ENCODE measurements at regions not wholly inside any gene's neighbourhood (a gene's known extent, or its start where the extent isn't known, plus 50 kb on each side); places are given as distances from the start of the nearest gene placed in this dataset.

DNA sequence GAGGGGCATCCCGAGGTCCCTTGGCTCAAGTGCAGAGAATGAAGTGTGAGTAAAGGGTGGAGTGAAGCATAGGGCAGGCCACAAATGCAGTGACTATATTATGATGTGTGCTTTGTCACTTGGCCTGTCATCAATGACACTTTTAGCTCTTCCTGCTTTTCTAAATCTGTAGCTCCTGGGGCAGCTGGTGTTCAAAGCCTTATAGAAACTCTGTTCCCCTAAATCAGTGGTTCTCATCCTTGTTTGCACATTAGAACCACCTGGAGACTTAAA, 135.6 kb upstream of the LGALSL start:
- Histone ChIP-seq H3K27ac (no peak overlapping the region), H3K27me3 (no peaks in the 10 kb centered on the region), H3K4me3 (no peak overlapping the region), H3K4me1 (ENCODE audit: insufficient read depth) (no peaks in the 10 kb centered on the region), H3K9me3 (no peaks in the 10 kb centered on the region), H3K36me3 (no peaks in the 10 kb centered on the region)
- TF ChIP-seq, protein P1, sequence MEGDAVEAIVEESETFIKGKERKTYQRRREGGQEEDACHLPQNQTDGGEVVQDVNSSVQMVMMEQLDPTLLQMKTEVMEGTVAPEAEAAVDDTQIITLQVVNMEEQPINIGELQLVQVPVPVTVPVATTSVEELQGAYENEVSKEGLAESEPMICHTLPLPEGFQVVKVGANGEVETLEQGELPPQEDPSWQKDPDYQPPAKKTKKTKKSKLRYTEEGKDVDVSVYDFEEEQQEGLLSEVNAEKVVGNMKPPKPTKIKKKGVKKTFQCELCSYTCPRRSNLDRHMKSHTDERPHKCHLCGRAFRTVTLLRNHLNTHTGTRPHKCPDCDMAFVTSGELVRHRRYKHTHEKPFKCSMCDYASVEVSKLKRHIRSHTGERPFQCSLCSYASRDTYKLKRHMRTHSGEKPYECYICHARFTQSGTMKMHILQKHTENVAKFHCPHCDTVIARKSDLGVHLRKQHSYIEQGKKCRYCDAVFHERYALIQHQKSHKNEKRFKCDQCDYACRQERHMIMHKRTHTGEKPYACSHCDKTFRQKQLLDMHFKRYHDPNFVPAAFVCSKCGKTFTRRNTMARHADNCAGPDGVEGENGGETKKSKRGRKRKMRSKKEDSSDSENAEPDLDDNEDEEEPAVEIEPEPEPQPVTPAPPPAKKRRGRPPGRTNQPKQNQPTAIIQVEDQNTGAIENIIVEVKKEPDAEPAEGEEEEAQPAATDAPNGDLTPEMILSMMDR (IDR thresholded peaks at IDR 0.05) = no peak
- TF ChIP-seq POLR2A (IDR thresholded peaks at IDR 0.05) (no peak), EP300 (IDR thresholded peaks at IDR 0.05) (no peak)
- DNase-seq = no peak
- WGBS, 3 donors = 58 to 74% (median 69%) methylated on average over 1 of the region's 1 CpG
- intact Hi-C loops (cut with DNase I) = loop anchor here in 1 of 4 donors (10.0 kb wide), 1 partner anchor 264 kb away; no protein-coding TSS in a partner anchor

DNA sequence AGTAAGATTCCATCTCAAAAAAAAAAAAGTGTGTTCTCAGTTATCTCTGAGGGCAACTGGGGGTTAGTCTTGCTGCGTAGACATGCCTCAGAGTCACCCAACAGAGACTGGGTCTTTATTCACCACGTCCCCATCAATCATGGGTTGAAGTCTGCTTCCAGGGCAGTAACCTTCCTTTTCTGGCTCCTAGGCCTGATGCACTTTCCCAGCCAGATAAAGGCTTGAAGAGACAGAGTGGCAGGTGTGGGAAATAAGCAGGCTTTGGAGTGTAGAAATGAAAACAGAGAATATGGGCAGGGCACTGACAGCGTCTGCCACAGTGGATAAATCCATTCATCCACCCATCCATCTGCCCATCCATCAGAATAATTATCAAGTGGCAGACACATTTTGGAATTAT, 134.1 kb upstream of the LGALSL start:
- WGBS, 3 donors = 90 to 94% (median 91%) methylated on average over 3 of the region's 3 CpGs
- Histone ChIP-seq H3K36me3 (no peaks in the 10 kb centered on the region), H3K27me3 (no peaks in the 10 kb centered on the region), H3K27ac (no peak overlapping the region), H3K9me3 (no peaks in the 10 kb centered on the region), H3K4me1 (ENCODE audit: insufficient read depth) (no peaks in the 10 kb centered on the region), H3K4me3 (no peak overlapping the region)
- intact Hi-C loops (cut with DNase I) = loop anchor here in 2 of 4 donors (10.0 kb wide), 2 partner anchors 265 to 275 kb away; no protein-coding TSS in a partner anchor
- DNase-seq = no peak
- TF ChIP-seq POLR2A (IDR thresholded peaks at IDR 0.05) (no peak), EP300 (IDR thresholded peaks at IDR 0.05) (no peak)
- TF ChIP-seq, protein P1 (IDR thresholded peaks at IDR 0.05) = no peak

DNA sequence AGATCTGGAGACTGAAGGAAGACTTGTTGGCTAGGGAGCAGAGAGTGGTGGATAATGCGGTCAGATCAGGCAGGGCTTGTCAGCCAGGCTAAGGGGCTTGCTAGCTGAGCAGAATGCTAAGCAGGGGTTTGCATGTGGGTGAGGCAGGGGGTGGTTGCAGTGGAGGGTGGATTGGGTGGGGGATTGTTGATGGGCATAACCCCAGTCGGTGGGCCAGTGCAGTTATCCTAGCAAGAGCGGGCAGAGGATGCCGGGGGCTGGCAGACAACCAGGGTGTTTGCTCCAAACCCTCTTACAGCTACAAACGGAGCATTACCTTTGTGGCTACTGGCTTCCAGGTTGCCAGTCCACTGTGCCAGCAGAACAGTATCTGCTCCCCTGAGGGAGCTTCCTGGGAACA, 131.5 kb upstream of the LGALSL start:
- intact Hi-C loops (cut with DNase I) = loop anchor here in 1 of 4 donors (10.0 kb wide), 1 partner anchor 278 kb away; no protein-coding TSS in a partner anchor
- 77 to 88% (median 82%) methylated on average over 5 of the region's 5 CpGs for WGBS, 3 donors
- no peak overlapping the region for H3K4me3 ChIP-seq
- no peak overlapping the region for H3K27ac ChIP-seq
- no peak for DNase-seq
- no peaks in the 10 kb centered on the region for H3K27me3 ChIP-seq
- H3K9me3 ChIP-seq = no peaks in the 10 kb centered on the region
- TF ChIP-seq EP300 (IDR thresholded peaks at IDR 0.05) (no peak), POLR2A (IDR thresholded peaks at IDR 0.05) (no peak)
- TF ChIP-seq, protein P1 (IDR thresholded peaks at IDR 0.05) = no peak
- H3K4me1 ChIP-seq (ENCODE audit: insufficient read depth) = no peaks in the 10 kb centered on the region
- H3K36me3 ChIP-seq = no peaks in the 10 kb centered on the region

DNA sequence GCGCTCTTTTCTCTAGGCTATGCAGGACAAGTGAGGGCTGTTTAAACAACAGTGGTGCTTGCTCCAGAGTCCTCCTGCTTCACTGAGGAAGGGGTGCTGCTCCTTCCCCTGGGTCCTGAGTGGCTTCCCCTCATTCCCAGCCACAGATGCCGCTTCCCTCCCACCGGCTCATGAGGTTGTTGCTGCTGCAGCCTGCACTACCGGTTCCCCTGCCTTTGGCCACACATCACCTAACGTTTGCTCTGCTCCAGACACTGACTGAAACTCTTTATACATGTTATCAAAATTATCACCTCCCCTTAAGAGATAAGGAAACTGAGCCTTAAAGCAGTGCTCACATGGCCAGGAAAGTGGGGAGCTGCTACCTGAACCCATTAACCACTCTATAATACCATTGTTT, 130.8 kb upstream of the LGALSL start:
- no peak for DNase-seq
- intact Hi-C loops (cut with DNase I) = loop anchor here in 1 of 4 donors (10.0 kb wide), 1 partner anchor 278 kb away; no protein-coding TSS in a partner anchor
- no peak for TF ChIP-seq POLR2A (IDR thresholded peaks at IDR 0.05)
- TF ChIP-seq, protein P1 (IDR thresholded peaks at IDR 0.05) = no peak
- TF ChIP-seq EP300 (IDR thresholded peaks at IDR 0.05) = no peak
- Histone ChIP-seq H3K27me3 (no peaks in the 10 kb centered on the region), H3K4me3 (no peak overlapping the region), H3K4me1 (ENCODE audit: insufficient read depth) (no peaks in the 10 kb centered on the region), H3K9me3 (no peaks in the 10 kb centered on the region), H3K27ac (no peak overlapping the region), H3K36me3 (no peaks in the 10 kb centered on the region)
- WGBS, 3 donors = 73 to 85% (median 82%) methylated on average over 5 of the region's 5 CpGs
